Pancreas (tissue), 10 donors: ENCODE measurements at regions not wholly inside any gene's neighbourhood (a gene's known extent, or its start where the extent isn't known, plus 50 kb on each side); places are given as distances from the start of the nearest gene placed in this dataset.

Experiments used
- ATAC-seq, 4 donors: fragments of 200-7000 bp; cut with Tn5 transposase; one replicate each; pipeline versions ENCODE4 v1.8.0 to v1.9.1; 2020; ENCODE audit warnings: mild to moderate bottlenecking in 4 of 4, moderate library complexity in 4 of 4
- DNase-seq, 6 donors: peaks; one replicate each; pipeline ENCODE4 v3.0.0-alpha.2; 2020
- FAIRE-seq: peaks from 2 replicates; lab custom pipeline; 2012; peaks lifted over from hg19 to GRCh38; lab: Jason Lieb, UNC
- H3K27ac ChIP-seq, 4 donors: fragments of 200-600 bp; sonication (generic); 1 replicate in 3 of 4; 2 replicates in 1 of 4; pipeline versions ENCODE4 v1.5.0 to v1.8.0; 2020
- H3K27me3 ChIP-seq, 4 donors: fragments of 200-600 bp; one replicate each; pipeline ENCODE4 v1.8.0; 2021
- H3K36me3 ChIP-seq, 3 donors: fragments of 200-600 bp; sonication (generic) in 1 of 3; one replicate each; pipeline versions ENCODE4 v1.5.0 to v1.8.0; 2020 to 2021
- H3K4me1 ChIP-seq, 3 donors: fragments of 200-600 bp; one replicate each; pipeline ENCODE4 v1.8.0; 2021
- H3K4me3 ChIP-seq, 4 donors: fragments of 200-600 bp; sonication (generic) in 2 of 4; one replicate each; pipeline versions ENCODE4 v1.5.0 to v1.8.0; 2020 to 2021
- H3K9me3 ChIP-seq, 4 donors: fragments of 200-600 bp; one replicate each; pipeline ENCODE4 v1.8.0; 2021
- WGBS, 2 donors: extraction: QIAGEN DNeasy Blood & Tissue Kit; methylation state at CpG; one replicate each; pipeline ENCODE4 v1.1.7; 2013; 5-methylcytosine and 5-hydroxymethylcytosine counted together
- intact Hi-C, 3 donors: fragments of 100-400 bp; cut with DNase I; formaldehyde crosslinking; loops; one replicate each; pipeline versions ENCODE4 v1.11.1 to v1.14.2; 2022
- TF ChIP-seq, protein P1 (sequence below), 4 donors: fragments of 200-600 bp; sonication (generic) in 3 of 4; IDR thresholded peaks; one replicate each; pipeline versions ENCODE4 v1.5.0 to v1.8.0; 2021; ENCODE audit warnings: antibody characterized with exemption in 4 of 4
- donor health status: healthy with polysubstance abuse.
- donor health status: DM: no; HTN: no; CAD: no; lungs with moderate emphysema.
- donor health status: DM: no; HTN: no; CAD: no.
- donor health status: control.
- donor health status: control.
- donor health status: Bipolar disorder and iron deficiency.
- donor health status: DM: yes; HTN: yes; CAD: no.
- donor health status: DM: no; HTN: no; CAD: no.
- donor health status: DM: no; HTN: no; CAD: no.
- donor health status: DM: yes; HTN: yes; CAD: no.

DNA sequence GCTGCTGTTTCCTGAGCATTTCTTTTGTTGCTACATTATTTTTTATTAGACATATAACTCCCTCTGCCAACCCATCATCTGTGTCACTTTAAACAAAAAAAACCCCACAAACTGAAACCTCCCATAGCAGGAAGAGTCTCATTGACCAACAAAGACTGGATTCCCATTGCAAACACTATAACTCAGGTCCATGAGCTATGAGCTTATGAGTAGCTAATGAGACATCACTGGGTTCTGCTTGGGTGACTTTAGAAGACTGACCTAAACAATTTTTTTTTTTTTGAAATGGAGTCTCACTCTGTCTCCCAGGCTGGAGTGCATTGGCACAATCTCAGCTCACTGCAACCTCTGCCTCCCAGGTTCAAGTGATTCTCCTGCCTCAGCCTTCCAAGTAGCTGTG lies 212.8 kb downstream of the LTN1 start:
- no peaks in the 10 kb centered on the region for H3K4me1 ChIP-seq
- ATAC-seq (no peak), FAIRE-seq (no peak), DNase-seq (no peak)
- TF ChIP-seq, protein P1, sequence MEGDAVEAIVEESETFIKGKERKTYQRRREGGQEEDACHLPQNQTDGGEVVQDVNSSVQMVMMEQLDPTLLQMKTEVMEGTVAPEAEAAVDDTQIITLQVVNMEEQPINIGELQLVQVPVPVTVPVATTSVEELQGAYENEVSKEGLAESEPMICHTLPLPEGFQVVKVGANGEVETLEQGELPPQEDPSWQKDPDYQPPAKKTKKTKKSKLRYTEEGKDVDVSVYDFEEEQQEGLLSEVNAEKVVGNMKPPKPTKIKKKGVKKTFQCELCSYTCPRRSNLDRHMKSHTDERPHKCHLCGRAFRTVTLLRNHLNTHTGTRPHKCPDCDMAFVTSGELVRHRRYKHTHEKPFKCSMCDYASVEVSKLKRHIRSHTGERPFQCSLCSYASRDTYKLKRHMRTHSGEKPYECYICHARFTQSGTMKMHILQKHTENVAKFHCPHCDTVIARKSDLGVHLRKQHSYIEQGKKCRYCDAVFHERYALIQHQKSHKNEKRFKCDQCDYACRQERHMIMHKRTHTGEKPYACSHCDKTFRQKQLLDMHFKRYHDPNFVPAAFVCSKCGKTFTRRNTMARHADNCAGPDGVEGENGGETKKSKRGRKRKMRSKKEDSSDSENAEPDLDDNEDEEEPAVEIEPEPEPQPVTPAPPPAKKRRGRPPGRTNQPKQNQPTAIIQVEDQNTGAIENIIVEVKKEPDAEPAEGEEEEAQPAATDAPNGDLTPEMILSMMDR (IDR thresholded peaks at IDR 0.05), result no peak
- intact Hi-C loops, result no loop called here
- no peaks in the 10 kb centered on the region for H3K9me3 ChIP-seq
- H3K4me3 ChIP-seq, result no peak overlapping the region
- no peaks in the 10 kb centered on the region for H3K27me3 ChIP-seq
- H3K36me3 ChIP-seq, result no peaks in the 10 kb centered on the region
- no peak overlapping the region for H3K27ac ChIP-seq

DNA sequence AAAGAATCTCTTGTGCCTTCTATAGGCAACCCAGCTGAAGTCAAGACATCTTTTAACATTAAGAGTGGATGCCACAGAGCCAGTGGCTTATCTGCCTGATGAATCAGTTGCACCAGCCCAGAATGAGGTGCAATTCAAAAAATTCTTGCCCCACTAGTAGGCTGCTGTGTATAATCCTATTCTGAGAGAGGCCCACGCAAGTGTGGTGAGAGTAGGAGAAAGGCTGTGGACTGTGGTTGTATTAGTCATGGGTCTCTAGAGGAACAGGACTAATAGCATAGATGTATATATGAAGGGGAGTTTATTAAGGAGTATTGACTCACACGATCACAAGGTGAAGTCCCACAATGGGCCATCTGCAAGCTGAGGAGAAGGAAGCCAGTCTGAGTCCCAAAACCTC lies 216.4 kb downstream of the LTN1 start:
- Histone ChIP-seq H3K27ac (no peak overlapping the region), H3K4me1 (peaks cover 0 to 6% (median 4%) of the 10 kb centered on the region in 3 donors), H3K9me3 (no peaks in the 10 kb centered on the region), H3K4me3 (no peak overlapping the region), H3K36me3 (no peaks in the 10 kb centered on the region), H3K27me3 (no peaks in the 10 kb centered on the region)
- intact Hi-C loops, result no loop called here
- TF ChIP-seq, protein P1 (IDR thresholded peaks at IDR 0.05), result no peak
- DNase-seq, result no peak
- WGBS, 2 donors, result 86 to 96% methylated on average over 2 of the region's 2 CpGs
- FAIRE-seq, result no peak
- no peak for ATAC-seq

DNA sequence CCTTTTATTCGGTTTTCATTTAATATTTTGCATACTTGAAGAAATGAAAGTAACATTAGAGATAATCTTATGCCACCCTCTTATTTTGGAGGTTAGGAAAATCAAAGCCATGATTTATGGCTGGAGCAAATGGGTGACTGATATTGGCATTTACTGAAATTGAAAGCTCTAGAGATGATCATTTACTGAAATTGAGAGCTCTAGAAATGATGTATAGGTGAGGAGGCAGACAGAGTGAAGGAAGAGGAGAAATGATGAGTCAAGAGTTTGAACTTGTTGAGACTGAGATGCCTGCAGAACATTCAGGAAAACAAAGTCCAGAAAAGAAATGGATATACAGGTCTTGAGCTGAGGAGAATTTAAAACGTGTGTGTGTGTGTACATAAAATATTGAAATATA lies 217.6 kb downstream of the LTN1 start:
- no peak overlapping the region for H3K27ac ChIP-seq
- no peaks in the 10 kb centered on the region for H3K9me3 ChIP-seq
- no peak overlapping the region for H3K4me3 ChIP-seq
- DNase-seq (no peak), FAIRE-seq (no peak), ATAC-seq (no peak)
- WGBS, 2 donors, result 65 to 77% methylated on average over 2 of the region's 2 CpGs
- peaks cover 0 to 6% (median 4%) of the 10 kb centered on the region in 3 donors for H3K4me1 ChIP-seq
- intact Hi-C loops, result no loop called here
- H3K27me3 ChIP-seq, result no peaks in the 10 kb centered on the region
- H3K36me3 ChIP-seq, result no peaks in the 10 kb centered on the region
- TF ChIP-seq, protein P1 (IDR thresholded peaks at IDR 0.05), result no peak

DNA sequence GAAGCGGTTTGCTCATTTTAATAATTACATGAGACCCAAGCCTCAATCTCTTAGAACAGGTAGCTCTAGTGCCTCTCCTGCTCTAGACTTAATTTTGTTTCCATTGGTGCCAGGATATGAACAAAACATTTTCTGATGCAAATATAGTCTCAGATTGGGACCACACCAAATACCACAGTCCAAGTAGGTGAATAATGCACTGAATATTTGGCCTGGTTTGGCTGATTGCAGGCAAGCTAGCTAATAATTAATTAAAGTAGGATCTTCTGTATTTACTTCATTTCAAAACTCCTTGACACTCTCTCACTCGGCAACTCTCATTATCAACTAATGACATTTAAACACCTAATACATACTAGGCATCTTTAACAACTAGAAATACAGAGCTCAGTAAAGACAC lies 219.6 kb downstream of the LTN1 start:
- H3K27ac ChIP-seq, result no peak overlapping the region
- WGBS, 2 donors, result 54 to 56% methylated on average over 2 of the region's 2 CpGs
- H3K9me3 ChIP-seq, result no peaks in the 10 kb centered on the region
- FAIRE-seq (no peak), DNase-seq (no peak), ATAC-seq (no peak)
- no peaks in the 10 kb centered on the region for H3K27me3 ChIP-seq
- H3K4me3 ChIP-seq, result no peak overlapping the region
- TF ChIP-seq, protein P1 (IDR thresholded peaks at IDR 0.05), result no peak
- intact Hi-C loops, result no loop called here
- peaks cover 0 to 6% (median 4%) of the 10 kb centered on the region in 3 donors for H3K4me1 ChIP-seq
- no peaks in the 10 kb centered on the region for H3K36me3 ChIP-seq

DNA sequence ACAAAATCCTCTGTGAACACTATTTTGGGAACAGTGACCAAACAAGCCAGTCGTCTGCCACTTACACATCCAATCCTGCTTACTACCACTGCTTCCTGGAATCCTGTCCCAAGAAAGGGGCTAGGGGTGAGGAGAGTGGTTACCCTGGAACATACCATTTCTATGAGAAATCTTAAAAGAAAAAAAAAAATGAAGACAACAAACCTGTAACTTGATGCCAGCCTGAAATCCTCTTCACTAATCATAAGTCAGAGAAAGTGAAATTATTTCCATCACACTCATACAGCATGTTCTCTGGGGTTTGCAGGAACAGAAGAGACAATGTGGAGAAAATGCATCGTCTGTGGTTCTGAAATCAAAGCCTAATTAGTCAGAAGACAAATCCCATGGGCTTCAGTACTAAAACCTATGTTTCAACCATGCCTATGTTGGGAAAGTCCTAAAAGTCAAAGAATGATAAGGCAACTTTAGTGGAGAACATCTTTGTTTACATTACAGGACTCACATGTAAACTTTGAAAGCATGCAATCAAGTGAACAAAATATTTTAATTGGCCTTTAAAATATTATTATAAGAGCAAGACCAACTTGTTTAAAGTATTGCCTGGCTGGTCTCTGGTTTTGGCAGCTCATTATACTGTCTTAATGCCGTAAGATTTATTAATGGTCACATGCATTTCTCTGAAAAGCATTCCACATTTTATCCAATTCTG lies 220.7 kb downstream of the LTN1 start:
- no peak overlapping the region for H3K27ac ChIP-seq
- peaks cover 0 to 6% (median 4%) of the 10 kb centered on the region in 3 donors for H3K4me1 ChIP-seq
- H3K36me3 ChIP-seq, result no peaks in the 10 kb centered on the region
- H3K4me3 ChIP-seq, result no peak overlapping the region
- TF ChIP-seq, protein P1 (IDR thresholded peaks at IDR 0.05), result no peak
- DNase-seq, result no peak
- peak in 1 of 4 donors; percentile 38 for ATAC-seq
- no peaks in the 10 kb centered on the region for H3K9me3 ChIP-seq
- intact Hi-C loops, result no loop called here
- no peak for FAIRE-seq
- 71 to 78% methylated on average over 3 of the region's 3 CpGs for WGBS, 2 donors
- H3K27me3 ChIP-seq, result no peaks in the 10 kb centered on the region
